SU-DHL-6 (cell line): ENCODE measurements at regions not wholly inside any gene's neighbourhood (a gene's known extent, or its start where the extent isn't known, plus 50 kb on each side); places are given as distances from the start of the nearest gene placed in this dataset.

Experiments
- H2AFZ ChIP-seq: fragments of 200-600 bp; sonication (generic); 2 replicates; pipeline ENCODE4 v1.6.1; 2014; ENCODE audit warnings: low read depth, mild to moderate bottlenecking, moderate library complexity, mixed read lengths, antibody characterized with exemption, low read length; ENCODE audit not compliant: severe bottlenecking
- H3F3A ChIP-seq: fragments of 200-600 bp; shearing (Covaris generic); 2 replicates; pipeline ENCODE4 v1.6.0; 2016; ENCODE audit warnings: antibody characterized with exemption, mild to moderate bottlenecking; ENCODE audit not compliant: insufficient read depth
- H3K27ac ChIP-seq: fragments of 200-600 bp; sonication (generic); 2 replicates; pipeline ENCODE4 v1.5.1; 2016; ENCODE audit warnings: low read depth, mild to moderate bottlenecking, low read length, moderate library complexity, mixed read lengths
- H3K27me3 ChIP-seq: fragments of 200-600 bp; sonication (generic), shearing (Covaris generic); 2 replicates; pipeline ENCODE4 v1.6.0; 2014; ENCODE audit warnings: mild to moderate bottlenecking, low read length
- H3K36me3 ChIP-seq: fragments of 200-600 bp; sonication (generic); 2 replicates; pipeline ENCODE4 v1.6.1; 2014; ENCODE audit warnings: mild to moderate bottlenecking, low read length, mixed read lengths
- H3K4me2 ChIP-seq: fragments of 300-600, 200-600 bp; shearing (Covaris generic), sonication (generic); 2 replicates; pipeline ENCODE4 v1.6.0; 2014; ENCODE audit warnings: low read length, low read depth, mild to moderate bottlenecking; ENCODE audit not compliant: poor library complexity, severe bottlenecking
- H3K4me3 ChIP-seq: fragments of 200-600 bp; sonication (generic); 2 replicates; pipeline ENCODE4 v1.5.1; 2014; ENCODE audit warnings: antibody characterized with exemption, low read length, mild to moderate bottlenecking, mixed read lengths; ENCODE audit not compliant: insufficient read depth, poor library complexity, severe bottlenecking
- H3K79me2 ChIP-seq: fragments of 200-600 bp; sonication (generic); 2 replicates; pipeline ENCODE4 v1.6.1; 2014; ENCODE audit warnings: mild to moderate bottlenecking, low read length, moderate library complexity; ENCODE audit not compliant: insufficient read depth
- H3K9ac ChIP-seq: fragments of 200-600 bp; sonication (generic); 2 replicates; pipeline ENCODE4 v1.7.0; 2014; ENCODE audit warnings: mild to moderate bottlenecking, low read length
- H3K9me2 ChIP-seq: fragments of 200-600 bp; sonication (generic); replicated peaks from 2 replicates; pipeline ENCODE4 v1.6.1; 2014; ENCODE audit warnings: low read length; ENCODE audit not compliant: insufficient read depth
- H3K9me3 ChIP-seq: fragments of 200-600 bp; sonication (generic); 2 replicates; pipeline ENCODE4 v1.6.1; 2014; ENCODE audit warnings: low read length, mixed read lengths; ENCODE audit not compliant: insufficient read depth
- H4K20me1 ChIP-seq: fragments of 200-600 bp; sonication (generic); 2 replicates; pipeline ENCODE4 v1.6.1; 2014; ENCODE audit warnings: low read depth, mild to moderate bottlenecking, antibody characterized with exemption, low read length, moderate library complexity, mixed read lengths
- EZH2phosphoT487 ChIP-seq: fragments of 200-600 bp; sonication (generic), shearing (Covaris generic); conservative IDR thresholded peaks from 2 replicates; pipeline ENCODE4 v1.6.1; 2018; ENCODE audit warnings: mild to moderate bottlenecking, antibody characterized with exemption, low read length, moderate library complexity, mixed read lengths
- TF ChIP-seq, protein P1 (sequence below): fragments of 200-600 bp; sonication (generic); IDR thresholded peaks from one replicate; pipeline ENCODE4 v1.5.1; 2017; ENCODE audit warnings: antibody characterized with exemption, mild to moderate bottlenecking, low read length, moderate library complexity; ENCODE audit not compliant: insufficient read depth, poor library complexity, severe bottlenecking

DNA sequence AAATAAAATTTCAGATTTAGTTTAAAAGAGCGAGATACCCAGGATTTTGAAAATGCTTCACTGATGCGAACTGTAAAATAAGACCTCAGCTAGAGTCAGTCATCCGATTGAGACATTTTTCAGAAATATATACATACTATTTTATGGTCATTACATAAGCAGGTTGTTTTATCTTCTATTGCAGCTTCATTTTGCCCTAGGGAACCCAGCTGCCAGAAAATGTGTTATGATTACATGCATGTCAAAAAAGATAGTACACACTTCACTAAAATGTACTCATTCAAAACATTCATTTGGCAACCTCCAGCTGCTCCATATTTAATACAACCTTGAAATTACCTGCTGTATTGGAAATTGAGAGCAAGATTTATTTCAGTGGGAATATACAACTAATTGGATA is 483.8 kb upstream of the SLITRK6 start:
- H3K36me3 ChIP-seq, result no peaks in the 10 kb centered on the region
- no peaks in the 10 kb centered on the region for H3K9me2 ChIP-seq
- TF ChIP-seq, protein P1, sequence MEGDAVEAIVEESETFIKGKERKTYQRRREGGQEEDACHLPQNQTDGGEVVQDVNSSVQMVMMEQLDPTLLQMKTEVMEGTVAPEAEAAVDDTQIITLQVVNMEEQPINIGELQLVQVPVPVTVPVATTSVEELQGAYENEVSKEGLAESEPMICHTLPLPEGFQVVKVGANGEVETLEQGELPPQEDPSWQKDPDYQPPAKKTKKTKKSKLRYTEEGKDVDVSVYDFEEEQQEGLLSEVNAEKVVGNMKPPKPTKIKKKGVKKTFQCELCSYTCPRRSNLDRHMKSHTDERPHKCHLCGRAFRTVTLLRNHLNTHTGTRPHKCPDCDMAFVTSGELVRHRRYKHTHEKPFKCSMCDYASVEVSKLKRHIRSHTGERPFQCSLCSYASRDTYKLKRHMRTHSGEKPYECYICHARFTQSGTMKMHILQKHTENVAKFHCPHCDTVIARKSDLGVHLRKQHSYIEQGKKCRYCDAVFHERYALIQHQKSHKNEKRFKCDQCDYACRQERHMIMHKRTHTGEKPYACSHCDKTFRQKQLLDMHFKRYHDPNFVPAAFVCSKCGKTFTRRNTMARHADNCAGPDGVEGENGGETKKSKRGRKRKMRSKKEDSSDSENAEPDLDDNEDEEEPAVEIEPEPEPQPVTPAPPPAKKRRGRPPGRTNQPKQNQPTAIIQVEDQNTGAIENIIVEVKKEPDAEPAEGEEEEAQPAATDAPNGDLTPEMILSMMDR, result no peak
- no peak for TF ChIP-seq EZH2phosphoT487
- H2AFZ ChIP-seq, result no peak overlapping the region
- H3K79me2 ChIP-seq, result no peaks in the 10 kb centered on the region
- no peaks in the 10 kb centered on the region for H3K27me3 ChIP-seq
- no peaks in the 10 kb centered on the region for H3F3A ChIP-seq
- H3K9me3 ChIP-seq, result no peaks in the 10 kb centered on the region
- H3K9ac ChIP-seq, result no peak overlapping the region
- no peaks in the 10 kb centered on the region for H4K20me1 ChIP-seq
- no peak overlapping the region for H3K4me3 ChIP-seq
- H3K4me2 ChIP-seq, result no peak overlapping the region
- H3K27ac ChIP-seq, result no peak overlapping the region

DNA sequence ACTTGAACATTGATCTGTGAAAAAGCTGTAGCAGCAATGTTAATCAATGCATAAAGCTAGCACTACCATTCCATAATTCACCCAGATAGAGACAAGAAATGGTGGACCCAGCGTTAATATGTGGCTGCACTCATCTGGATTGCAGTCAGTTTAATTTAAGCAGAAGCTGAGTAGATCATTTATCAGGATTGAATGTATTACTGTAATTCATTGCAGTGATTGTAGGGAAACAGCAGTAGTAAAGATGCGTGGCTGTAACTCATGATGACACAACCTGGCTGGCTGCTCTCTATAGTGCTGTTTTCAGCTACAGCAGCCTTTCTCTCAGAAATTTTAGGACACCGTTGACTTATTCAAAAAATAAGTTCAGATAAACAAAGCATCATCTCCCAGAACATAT is 499.5 kb upstream of the SLITRK6 start:
- Histone ChIP-seq H3K9me3 (no peaks in the 10 kb centered on the region), H4K20me1 (no peaks in the 10 kb centered on the region), H3K4me2 (no peak overlapping the region), H3K79me2 (no peaks in the 10 kb centered on the region), H3K27ac (no peak overlapping the region), H3F3A (no peaks in the 10 kb centered on the region), H2AFZ (no peak overlapping the region), H3K36me3 (no peaks in the 10 kb centered on the region), H3K27me3 (no peaks in the 10 kb centered on the region), H3K4me3 (no peak overlapping the region), H3K9ac (no peak overlapping the region), H3K9me2 (no peaks in the 10 kb centered on the region)
- TF ChIP-seq, protein P1, result no peak

DNA sequence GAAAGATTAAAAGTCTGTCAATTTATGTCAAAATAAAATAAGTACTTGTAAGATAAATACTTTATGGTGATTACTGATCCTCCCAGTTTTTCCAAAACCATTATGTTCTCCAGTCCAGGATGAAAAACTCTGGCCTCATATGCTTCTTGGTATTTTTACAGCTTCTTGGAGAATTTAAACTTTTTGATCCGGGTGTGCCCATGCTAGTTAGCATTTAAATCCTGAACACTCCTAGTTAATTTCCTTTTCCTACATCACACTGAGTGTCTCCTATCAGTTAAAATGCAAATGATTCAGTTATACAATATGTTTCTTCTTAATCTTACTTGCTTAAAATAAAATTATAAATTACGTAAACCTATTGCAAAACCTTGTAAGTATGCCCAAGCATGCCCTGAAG is 499.9 kb upstream of the SLITRK6 start:
- no peak overlapping the region for H3K27ac ChIP-seq
- no peak overlapping the region for H3K9ac ChIP-seq
- no peaks in the 10 kb centered on the region for H3K79me2 ChIP-seq
- no peaks in the 10 kb centered on the region for H4K20me1 ChIP-seq
- TF ChIP-seq, protein P1, result no peak
- no peak for TF ChIP-seq EZH2phosphoT487
- no peaks in the 10 kb centered on the region for H3K27me3 ChIP-seq
- H2AFZ ChIP-seq, result no peak overlapping the region
- H3K9me2 ChIP-seq, result no peaks in the 10 kb centered on the region
- no peak overlapping the region for H3K4me3 ChIP-seq
- no peak overlapping the region for H3K4me2 ChIP-seq
- no peaks in the 10 kb centered on the region for H3K36me3 ChIP-seq
- H3F3A ChIP-seq, result no peaks in the 10 kb centered on the region
- H3K9me3 ChIP-seq, result no peaks in the 10 kb centered on the region

DNA sequence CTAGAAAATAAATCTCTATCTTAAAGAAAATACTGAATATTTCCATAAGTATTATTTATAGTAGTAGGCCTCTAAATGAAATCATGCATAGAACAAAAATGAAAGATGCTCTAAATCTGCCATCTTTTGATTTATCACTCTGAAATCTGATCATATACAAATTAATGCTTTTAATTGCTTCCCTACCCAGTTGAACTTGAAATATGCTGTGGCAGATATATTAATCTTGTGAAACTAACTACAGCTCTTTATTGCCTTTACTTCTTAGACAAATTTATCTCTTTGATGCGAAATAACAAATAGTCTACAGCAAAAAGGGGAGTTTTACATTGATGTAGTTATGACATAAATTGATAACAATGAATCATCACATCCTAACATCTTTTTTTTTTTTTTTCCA is 510.7 kb upstream of the SLITRK6 start:
- H3K9me2 ChIP-seq, result no peaks in the 10 kb centered on the region
- no peak overlapping the region for H3K4me2 ChIP-seq
- no peak overlapping the region for H2AFZ ChIP-seq
- no peaks in the 10 kb centered on the region for H4K20me1 ChIP-seq
- H3K27me3 ChIP-seq, result no peaks in the 10 kb centered on the region
- H3K36me3 ChIP-seq, result no peaks in the 10 kb centered on the region
- H3K27ac ChIP-seq, result no peak overlapping the region
- TF ChIP-seq, protein P1, result no peak
- TF ChIP-seq EZH2phosphoT487, result no peak
- no peak overlapping the region for H3K9ac ChIP-seq
- H3F3A ChIP-seq, result no peaks in the 10 kb centered on the region
- H3K79me2 ChIP-seq, result no peaks in the 10 kb centered on the region
- no peaks in the 10 kb centered on the region for H3K9me3 ChIP-seq
- no peak overlapping the region for H3K4me3 ChIP-seq
